GM13976 (cell line): ENCODE measurements at regions not wholly inside any gene's neighbourhood (a gene's known extent, or its start where the extent isn't known, plus 50 kb on each side); places are given as distances from the start of the nearest gene placed in this dataset.

ENCODE experiments used
- DNase-seq: peaks from one replicate; pipeline ENCODE4 v3.0.0; 2012; ENCODE audit warnings: low spot score
- in situ Hi-C: fragments of 300-500 bp; cut with MboI; formaldehyde crosslinking; loops from one replicate; pipeline ENCODE4 v1.12.0; 2022; ENCODE audit warnings: low sequenced_read_pairs, mixed read lengths, inconsistent platforms; ENCODE audit not compliant: unreplicated experiment
- TF ChIP-seq, protein P1 (sequence below): IDR thresholded peaks from 2 replicates; pipeline ENCODE4 v1.5.1; 2012; ENCODE audit warnings: borderline replicate concordance, mild to moderate bottlenecking; ENCODE audit not compliant: insufficient read depth; ENCODE audit errors: extremely low read depth, missing control alignments, control extremely low read depth

DNA sequence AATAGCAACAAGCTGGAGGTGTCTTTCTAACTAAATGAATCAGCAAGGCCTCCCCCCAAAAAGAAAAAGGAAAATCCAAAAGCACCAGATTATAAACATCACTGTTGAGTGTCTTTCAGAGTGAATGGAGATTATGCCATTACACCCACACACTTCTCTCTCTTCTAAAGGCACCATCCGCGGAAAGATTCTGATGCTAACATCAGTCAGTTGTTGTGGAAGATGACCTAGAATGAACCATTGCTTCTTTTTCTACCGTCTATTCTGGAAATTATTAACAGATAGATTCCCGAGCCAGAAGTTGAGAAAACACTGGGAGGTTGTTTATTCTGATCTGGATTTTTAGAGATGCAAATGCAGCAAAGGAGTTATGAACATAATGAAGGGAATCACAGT, 60.9 kb upstream of the FAM20A start:
- TF ChIP-seq, protein P1, sequence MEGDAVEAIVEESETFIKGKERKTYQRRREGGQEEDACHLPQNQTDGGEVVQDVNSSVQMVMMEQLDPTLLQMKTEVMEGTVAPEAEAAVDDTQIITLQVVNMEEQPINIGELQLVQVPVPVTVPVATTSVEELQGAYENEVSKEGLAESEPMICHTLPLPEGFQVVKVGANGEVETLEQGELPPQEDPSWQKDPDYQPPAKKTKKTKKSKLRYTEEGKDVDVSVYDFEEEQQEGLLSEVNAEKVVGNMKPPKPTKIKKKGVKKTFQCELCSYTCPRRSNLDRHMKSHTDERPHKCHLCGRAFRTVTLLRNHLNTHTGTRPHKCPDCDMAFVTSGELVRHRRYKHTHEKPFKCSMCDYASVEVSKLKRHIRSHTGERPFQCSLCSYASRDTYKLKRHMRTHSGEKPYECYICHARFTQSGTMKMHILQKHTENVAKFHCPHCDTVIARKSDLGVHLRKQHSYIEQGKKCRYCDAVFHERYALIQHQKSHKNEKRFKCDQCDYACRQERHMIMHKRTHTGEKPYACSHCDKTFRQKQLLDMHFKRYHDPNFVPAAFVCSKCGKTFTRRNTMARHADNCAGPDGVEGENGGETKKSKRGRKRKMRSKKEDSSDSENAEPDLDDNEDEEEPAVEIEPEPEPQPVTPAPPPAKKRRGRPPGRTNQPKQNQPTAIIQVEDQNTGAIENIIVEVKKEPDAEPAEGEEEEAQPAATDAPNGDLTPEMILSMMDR = no peak
- DNase-seq = no peak
- in situ Hi-C loops = no loop called here

DNA sequence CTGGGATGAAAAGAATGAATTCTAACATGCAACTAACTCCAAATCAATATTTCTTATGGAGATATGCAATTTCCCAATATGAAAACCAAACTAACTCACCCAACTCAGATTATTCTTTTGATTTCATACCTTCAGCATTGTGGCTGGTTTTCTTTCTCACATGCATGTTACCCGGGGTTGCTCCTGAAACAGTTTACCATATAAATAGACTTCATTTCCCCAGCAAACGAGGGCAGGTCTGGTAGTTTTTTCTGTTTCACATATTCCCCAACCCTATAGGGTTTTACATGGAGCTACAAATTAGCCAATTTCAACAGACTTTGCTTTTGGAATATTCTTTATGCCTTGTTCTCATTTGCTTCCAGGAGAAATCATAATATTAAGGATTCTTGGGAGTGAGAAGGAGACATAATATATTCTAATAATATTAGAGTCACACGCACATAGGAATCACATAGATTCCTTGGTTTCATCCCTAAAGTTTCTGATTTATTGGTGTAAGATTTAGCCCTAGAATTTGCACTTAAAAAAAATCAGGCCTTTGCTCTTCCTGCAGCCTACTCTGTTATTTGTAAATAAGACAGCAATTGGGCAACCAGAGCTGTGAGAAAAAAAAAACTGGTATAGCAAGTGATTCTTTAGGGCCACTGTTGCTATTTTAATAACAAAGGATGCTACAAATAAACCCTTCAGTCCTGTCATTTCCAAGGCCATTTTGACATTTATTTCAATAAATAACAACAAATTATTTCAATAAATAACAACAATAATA, 60.3 kb upstream of the FAM20A start:
- TF ChIP-seq, protein P1 = no peak
- no peak for DNase-seq
- in situ Hi-C loops = no loop called here

DNA sequence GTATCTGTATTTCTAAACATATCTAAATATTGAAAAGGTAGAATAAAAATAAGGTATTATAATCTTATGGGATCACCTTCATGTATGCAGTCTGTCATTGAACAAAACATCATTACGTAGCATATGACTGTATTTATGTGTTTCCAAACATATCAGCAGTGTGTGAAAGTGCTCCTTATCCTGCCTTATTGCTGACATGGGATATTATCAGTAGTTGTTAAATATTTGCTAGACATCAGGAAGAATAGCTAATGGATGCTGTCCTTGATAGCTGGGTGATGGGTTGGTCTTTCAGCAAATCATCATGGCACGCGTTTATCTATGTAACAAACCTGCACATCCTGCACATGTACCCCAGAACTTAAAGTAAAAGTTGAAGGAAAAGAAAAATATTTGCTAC, 59.1 kb upstream of the FAM20A start:
- no peak for DNase-seq
- TF ChIP-seq, protein P1 = no peak
- in situ Hi-C loops = no loop called here

GRCh38 chr17:68658999-68659780, 58.0 kb upstream of the FAM20A start:
- DNase-seq = no peak
- TF ChIP-seq, protein P1 = no peak

GRCh38 chr17:68657576-68657975, 56.4 kb upstream of the FAM20A start:
- TF ChIP-seq, protein P1 = no peak
- no peak for DNase-seq
- in situ Hi-C loops = no loop called here

More at GRCh38 chr17:68658999-68659780, 58.0 kb upstream of the FAM20A start:
- in situ Hi-C loops = no loop called here

DNA sequence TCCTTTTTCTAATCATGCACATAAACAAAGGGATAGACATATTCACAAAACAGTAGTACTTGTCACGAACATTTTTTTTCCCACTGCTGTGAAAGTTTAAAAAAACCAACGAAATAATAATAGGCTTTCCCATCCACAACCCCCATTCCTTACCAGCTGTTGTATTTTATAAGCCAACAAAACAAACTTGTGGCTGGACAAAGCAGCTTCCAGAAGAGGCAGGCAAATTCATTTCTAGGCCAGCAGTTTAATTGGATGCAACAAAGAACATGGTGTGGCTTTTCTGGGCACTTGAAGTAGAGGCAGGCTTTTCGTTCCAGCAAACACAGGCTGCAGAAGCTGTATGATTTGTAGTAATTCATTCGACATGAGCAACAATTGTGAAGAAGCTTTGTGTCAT, 56.0 kb upstream of the FAM20A start:
- no peak for DNase-seq
- TF ChIP-seq, protein P1 = no peak
- in situ Hi-C loops = no loop called here
